ELF-1 (cell line): ENCODE measurements at regions not wholly inside any gene's neighbourhood (a gene's known extent, or its start where the extent isn't known, plus 50 kb on each side); places are given as distances from the start of the nearest gene placed in this dataset.
"Not testable (repeated sequence)": the region's sequence is repeated elsewhere in the genome, so short reads cannot be mapped to it uniquely, and the experiment has no call there.

ENCODE experiments used
- DNase-seq: peaks from one replicate; pipeline ENCODE4 v3.0.0-alpha.2; 2016; ENCODE audit warnings: low read depth, low spot score

DNA sequence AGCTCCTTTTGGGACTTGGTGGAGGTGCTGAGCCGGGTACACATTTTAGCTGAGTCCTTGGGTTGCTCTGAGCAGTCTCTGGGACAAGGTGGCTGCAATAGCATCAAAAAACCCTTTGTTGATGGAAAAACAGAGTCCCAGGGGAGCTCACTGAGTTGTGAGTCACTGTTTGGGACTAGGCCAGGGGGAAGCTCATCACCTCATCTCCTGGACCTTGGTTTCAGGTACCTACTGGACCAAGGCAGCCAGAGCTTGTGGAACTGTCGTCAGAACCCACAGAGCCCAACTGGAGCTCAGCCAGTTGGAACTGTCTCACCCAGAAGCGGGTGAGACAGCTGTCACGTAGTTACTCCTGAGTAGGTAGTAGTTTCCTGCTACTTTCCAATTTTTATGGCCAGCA lies 146.7 kb downstream of the HLX start:
- no peak for DNase-seq

DNA sequence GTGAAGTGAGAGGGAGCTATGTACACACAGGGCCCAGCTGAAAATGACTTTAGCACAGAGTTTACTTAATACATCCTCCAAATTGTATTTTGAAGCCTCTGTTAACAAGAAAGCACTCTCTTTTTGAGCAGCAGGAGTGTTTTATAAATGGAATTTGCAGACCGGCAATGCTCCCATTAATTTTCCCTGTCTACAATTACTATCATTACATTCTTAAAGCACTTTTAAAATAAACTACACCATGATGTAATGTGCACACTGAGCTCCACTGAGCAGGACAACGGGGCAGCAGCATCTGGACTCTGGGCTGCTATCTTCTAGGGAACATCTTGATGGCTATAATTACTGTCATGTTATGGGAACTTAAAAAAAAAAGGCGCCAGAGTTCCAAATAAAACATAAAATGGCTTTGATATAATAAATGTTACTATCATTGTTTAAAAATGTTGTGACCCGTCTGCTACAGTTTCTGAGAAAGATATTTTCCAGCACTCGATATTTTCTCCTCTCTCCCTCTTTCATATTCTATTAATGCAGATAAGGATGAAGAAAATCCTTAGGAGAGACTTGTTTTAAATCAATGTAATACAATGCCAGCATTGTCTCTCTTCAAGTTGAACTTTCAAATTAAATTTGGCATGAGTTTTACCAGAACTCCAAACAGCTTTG lies 150.9 kb downstream of the HLX start:
- DNase-seq: no peak

DNA sequence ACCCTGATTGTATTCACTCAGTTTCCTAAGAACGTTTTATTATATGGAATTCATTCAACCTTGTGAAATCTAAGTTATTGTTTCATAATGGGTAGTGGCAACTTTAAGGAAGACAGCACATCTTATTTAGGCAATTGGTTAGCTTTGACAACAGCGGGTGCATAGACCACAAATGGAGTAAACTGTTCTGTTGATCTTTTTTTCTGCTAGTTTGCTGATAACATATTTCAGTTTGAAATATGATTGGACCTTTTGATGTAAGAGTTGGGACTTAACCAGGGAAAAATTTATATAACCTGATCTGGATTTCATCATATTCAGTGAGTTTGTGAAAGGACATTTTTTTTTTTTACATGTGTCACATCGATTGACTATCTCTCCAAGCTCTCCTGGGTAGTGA lies 151.7 kb downstream of the HLX start:
- no peak for DNase-seq

DNA sequence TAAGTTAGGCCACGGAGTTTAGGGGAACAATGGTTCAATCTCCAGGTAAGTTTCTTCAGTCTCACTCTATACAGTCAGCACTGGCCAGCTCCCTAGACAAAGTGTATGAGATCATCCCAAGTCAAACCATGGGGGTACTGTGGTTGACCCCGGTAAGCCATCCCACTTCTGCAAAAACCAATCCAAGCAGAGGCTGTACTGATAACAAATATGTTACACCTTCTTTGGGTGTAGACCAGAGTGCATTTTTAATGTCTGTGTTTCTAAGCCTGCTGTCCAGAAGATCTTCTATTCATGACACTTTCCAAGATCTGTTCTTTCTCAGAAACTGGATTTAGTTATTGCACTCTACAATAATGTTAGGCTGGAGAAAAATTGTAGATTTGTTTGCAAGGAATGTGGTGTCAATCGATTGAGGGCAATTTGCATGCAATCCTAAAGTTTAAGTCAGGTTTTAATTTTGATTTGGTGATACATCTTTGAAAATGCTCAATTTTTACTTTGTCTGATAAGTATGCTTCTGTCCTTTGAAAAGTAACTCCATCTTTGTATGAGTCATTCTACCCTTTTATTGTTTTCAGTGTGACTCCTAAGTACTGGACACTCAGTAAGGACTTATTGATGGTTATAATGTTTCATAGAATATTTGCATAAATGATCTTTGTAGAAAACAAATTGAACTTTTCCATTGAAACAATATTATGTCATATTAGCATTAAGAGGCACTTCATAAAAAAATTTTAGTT lies 152.4 kb downstream of the HLX start:
- no peak for DNase-seq

DNA sequence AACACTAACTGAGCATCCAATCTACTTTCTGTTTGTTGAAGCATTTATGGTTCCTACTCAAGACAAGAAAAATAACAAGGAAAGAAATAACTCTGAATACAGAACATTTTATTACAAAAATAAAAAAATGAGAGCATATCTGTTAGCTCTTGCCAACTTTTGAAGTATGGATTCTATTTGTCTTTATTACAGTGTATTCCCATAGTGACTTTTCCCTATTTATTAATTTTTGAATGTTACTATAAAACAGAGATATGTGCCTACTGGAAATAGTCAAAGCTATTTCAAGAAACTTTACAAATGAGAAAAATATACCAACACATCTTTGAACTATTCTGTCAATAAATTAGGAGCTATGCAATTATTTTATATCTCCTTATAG lies 153.0 kb downstream of the HLX start:
- DNase-seq: no peak

DNA sequence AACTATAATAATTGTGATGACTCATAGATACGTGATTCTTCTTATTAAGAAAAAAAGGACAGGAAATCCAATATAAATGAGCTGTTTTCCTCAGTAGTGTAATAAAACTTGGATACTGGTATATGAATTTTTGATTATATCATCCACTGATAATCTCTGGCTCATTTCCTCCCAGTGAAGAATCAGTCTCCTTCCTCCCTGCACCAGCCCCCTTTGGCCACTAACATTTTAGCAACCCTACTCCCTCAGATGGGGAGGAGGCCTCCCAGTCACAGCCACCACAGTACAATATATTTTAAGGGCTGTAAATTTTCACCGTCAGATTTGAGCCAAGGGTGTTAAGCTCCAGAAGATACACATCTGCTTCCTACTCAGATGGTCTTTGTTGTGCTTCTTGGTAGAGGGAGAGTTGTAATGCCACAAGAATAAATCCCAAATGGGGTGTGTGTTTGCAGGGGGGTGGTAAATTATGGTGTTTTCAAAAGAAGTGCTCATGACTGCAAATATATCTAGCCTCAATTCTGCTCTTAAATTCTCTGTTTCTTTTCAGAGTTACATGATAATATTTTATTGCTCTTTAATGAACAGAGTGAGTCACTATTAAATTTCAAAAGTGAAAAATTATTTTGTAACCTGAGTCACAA lies 153.5 kb downstream of the HLX start:
- DNase-seq: no peak

DNA sequence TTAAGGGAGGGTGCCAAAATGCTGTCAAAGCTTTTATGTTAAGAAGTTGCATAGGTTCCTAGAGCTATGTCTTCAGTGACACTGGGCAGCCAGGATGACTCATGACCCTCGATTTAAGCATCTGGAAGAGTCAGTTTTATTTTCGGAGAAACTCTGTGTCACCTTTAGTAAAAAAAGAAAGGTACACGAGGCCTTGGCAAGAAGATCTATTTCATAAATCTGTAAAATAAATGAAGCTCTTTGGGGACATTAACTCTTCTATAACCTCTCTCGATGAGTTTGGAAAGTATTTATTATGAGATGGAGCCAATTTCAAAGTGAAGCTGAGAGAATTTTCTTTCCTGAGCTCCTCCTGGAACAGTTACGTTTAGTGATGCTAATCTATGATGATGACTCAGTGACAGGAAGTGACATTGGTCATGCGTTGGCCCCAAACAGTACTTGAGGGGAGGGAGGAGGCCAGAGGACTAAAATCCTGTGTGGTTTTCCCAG lies 156.5 kb downstream of the HLX start:
- DNase-seq: no peak

DNA sequence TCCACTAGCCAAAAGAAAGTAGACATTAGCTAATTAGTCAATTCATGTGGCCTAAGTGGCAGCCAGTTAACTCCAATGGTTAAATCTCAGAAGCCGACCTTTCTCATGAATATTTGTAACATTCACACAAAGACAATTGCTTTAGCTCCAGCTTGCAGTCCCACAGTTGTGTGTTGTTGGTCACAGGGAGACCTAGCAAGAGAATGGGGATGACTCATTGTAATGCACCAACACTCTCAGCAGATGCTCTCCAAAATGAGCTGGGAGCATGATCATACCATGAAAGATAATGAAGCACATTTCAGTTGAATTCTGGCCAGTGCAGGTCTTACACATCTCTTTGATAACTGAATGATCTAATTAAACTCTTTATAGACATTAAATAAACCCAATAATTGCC lies 160.4 kb downstream of the HLX start:
- no peak for DNase-seq

DNA sequence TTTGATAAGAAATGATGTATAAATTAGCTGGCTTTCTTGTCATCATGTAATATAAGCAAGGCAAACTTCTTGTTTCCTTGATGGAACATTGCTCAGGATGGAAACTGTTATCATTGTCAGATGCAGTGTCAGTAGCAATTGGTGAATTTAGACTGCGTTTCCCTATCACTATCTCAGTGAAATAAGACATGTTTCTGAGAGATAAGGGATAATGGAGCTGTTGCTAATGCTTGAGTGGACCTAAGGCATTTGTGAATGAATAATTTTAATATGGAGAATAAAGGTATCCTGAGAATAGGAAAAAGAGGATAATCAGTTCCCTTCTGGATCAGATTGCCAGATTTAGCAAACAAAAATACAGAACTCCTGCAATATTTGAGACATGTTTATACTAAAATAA lies 160.9 kb downstream of the HLX start:
- DNase-seq: no peak

DNA sequence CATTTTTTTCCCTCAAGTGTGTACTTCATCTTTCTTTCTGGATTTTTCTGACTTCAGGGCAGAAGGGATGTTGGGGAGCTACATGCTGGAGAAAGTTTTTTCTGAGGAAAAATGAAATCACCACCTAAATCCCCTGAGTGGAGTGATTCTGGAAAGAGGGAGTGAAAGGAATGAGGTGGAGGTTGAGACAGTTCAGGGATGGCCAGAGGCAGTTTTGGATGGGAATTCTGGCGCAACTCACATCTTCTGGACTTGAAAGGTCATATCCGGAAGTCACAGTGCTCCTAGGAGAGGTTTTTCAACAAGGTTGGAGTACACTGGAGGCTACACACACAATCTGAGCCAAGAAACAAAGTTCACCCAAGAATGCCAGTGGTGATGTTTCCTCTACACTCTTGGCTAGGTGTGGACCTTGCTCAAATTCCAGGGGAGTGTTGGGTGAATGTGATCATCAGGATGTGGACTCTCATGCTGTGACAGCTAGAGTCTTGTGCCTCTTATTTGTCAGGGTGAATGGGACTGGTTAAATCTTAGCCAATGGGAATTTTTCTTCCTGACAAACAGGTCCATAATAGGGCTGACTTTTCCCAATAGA lies 161.5 kb downstream of the HLX start:
- DNase-seq: no peak

DNA sequence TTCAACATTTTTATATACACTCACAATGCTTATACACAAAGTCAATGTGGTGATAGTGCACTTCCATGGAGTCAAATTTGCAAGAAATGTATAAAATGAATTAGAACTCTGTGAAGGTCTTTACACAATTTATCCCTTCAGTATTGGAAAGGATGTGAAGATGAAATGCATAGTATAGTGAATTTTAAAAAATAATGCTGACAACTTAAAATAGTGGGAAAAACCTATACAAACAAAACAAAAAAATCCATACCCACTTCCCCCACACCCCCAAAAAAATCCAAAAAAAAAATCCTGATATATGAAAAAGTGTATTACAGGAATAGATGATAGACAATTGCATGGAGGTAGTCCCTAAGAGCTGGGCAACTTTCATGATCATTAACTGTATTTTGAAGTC lies 165.3 kb downstream of the HLX start:
- DNase-seq: no peak

DNA sequence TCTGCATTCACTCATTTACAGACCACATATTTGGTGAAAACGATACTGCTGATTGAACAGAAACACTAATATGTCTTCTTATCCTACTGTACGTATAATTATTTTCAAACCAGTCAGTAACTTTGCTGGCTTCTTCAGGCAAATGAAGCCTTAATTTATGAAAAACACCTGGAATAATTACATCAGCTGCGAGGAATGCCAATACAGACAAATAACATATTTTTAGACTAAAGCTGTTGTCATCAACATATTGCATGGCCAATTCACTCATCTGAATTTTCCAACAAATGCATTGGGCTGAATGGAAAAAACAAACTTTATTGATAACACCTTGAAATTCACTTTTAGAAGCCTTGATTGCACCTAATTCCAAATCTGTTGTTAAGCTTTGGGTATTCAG lies 165.9 kb downstream of the HLX start:
- DNase-seq: no peak

DNA sequence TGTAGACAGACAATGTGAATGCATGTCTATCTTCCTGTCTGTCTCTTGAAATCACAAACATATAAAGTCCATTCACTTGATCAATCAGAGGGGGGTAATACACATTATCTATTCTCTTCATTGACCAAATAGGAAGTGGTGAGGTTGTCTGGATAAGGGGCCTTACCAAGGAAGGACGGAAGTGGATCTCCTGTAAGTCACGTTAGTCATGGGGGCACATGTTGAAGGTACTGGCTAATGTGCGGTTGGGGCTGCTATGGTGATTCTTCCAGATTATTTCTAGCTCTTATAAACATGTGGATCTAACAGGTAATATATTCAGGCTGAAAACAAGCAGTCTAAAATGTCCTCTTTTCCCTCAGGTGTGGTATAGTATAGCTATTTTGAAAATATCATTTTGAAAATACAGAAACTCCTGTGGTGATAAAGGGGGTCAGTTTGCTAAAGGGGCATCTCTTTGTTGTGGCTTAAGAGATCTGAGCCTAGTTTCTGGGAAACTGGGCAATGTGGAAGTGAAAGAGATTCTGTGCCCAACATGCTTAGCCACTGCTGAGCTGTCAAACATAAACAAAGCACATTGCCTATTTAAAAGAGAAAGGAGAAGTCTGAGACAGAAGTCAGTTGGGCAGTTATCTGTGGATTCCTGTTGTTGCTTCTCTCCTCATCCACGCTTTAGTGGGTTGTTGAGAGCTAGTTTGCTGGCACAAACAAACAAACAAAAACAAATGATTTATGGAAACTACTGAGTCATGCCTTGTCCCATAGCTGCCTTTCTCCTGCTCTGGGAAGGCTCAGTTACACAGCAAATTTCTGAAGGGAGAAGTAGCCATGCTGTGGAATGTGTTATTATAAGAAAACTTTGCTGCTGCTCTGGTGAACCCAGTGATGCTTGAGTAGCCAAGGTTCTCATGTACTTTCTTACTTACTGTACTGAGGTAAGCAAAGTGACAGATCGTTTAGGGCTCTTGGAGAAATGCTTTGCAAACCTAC lies 166.9 kb downstream of the HLX start:
- DNase-seq: no peak

DNA sequence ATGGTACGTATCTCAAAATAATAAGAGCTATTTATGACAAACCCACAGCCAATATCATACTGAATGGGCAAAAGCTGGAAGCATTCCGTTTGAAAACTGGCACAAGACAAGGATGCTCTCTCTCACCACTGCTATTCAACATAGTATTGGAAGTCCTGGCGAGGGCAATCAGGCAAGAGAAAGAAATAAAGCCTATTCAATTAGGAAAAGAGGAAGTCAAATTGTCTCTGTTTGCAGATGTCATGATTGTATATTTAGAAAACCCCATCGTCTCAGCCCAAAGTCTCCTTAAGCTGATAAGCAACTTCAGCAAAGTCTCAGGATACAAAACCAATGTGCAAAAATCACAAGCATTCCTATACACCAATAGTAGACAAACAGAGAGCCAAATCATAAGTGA lies 172.1 kb downstream of the HLX start:
- DNase-seq: not testable (repeated sequence)

DNA sequence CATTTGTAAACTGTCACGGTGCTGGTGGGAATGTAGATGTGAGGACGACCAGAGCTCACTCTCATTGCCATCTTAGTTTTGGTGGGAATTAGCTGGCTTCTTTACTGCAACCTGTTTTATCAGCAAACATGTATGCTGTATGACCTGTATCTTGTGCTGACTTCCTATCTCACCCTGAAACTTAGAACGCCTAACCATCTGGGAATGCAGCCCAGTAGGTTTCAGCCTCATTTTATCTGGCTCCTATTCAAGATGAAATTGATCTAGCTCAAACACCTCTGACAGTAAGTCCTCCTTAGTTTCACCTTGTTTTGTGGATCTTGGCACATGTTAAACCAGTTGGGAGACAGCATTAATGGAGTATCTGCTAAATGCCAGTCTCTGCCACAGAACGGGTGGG lies 174.6 kb downstream of the HLX start:
- no peak for DNase-seq

DNA sequence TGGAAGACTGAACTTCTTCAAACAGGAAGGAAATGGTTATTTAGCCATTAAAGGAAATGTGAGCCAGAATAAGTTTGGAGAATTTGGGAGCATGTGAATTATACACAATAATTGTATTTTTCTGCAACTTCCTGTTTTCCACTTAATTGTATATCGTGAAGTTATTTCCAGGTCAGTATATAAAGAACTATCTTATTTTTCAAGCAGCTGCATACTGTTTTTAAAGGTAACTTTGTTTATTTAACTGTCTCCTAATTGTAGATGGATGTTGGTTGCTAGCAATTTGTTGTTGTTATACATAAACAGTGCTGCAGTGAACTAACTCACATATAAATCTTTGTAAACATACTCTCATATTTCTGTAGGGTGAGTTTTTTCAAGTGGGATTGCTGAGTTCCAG lies 180.3 kb downstream of the HLX start:
- DNase-seq: no peak

DNA sequence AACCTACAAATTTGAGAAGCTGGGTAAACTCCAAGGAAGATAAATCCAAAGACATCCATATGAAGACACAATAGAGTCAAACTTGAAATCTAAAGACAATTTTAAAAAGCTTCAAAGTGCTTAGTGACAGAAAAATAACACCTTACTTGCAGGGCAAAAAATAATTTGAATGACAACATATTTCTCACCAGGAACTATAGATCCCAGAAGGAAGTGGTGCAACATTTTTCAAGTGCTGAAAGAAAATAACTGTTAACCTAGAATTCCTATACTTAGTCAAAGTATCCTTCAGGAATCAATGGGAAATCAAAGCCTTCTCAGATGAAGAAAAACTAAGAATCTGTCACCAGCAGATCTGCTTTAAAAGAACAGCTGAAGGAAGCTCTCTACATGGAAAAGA lies 184.4 kb downstream of the HLX start:
- no peak for DNase-seq

DNA sequence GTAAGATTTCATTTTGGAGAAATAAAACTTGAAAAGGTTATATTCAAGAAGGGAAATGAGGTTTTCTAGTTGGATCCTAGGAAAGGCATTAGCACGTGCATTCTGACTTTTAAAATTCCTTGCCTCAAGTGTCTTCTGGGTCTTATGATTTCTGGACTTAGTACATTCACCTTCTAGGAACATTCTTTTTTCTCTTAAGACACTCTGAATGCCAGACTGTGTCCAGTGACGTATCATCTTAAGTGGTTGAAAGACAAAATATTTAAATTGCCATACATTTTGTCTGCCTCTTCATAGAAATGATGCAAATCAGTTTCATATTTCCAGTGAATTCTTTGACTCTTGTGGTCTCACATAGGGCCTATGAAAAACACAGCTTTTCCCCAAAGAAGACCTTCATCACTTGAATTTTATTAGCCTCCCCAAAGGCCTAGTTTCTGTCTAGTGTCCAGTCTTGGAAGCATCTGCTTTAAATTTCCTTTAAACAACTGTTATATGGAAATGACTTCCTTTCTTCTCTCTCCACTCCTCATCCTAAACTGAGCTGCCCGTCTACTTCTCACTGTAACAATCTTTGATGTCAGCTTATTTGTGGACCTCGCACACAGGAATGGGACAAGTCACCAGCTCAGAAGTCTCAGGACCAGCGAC lies 187.2 kb downstream of the HLX start:
- DNase-seq: no peak

DNA sequence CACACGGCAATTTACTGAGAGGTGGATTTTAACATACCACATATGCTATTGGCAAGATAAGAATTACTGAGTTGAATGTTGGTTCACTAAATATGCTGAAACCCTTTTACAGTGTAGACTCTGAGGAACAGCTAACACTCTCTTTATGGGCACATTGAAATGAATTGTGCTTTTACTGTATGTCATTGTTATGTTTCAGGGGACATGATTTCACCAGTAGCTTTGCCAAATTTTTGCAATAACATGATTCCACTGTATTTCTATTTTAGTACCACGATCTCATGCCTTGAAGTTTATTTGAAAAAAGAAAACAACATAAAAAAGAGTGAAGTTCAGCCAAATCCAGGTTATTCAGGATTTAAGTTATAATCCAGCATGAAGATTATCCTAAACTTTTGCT lies 188.5 kb downstream of the HLX start:
- DNase-seq: no peak

DNA sequence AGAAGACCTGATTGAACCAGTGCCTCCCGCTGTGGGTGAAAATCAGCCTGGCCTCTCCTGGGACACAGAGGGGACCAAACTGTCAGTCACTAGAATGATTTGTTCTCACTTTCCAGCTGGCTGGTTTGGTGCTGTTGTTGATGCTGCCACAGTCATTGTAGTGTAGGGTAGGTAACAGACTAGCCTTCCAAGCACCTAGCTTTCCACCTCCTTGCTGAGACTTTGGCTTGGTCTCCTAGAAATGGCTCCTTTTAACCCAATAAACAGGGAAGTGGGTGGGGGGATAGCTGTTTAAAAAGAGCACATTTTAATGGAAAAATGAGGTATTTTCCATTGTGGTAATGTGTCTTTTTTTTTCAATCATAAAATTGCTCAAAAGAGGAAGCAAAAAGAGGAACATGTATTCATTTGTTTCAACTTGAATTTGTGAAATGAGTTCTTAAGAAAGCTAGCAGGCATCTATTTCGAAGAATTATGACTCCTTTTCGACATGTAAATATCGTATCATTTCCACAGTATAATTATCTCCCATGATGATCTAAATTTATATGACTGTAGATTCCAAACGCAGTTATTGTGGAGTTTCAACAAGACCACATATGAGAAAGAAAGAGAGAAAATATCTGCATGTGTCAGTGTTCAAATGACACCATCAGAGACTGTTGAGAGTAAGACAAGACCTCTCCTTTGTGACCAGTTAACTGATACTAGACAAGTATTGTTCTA lies 190.1 kb downstream of the HLX start:
- no peak for DNase-seq
